22Rv1 (cell line): ENCODE measurements at regions not wholly inside any gene's neighbourhood (a gene's known extent, or its start where the extent isn't known, plus 50 kb on each side); places are given as distances from the start of the nearest gene placed in this dataset.
"Not testable (repeated sequence)": the region's sequence is repeated elsewhere in the genome, so short reads cannot be mapped to it uniquely, and the experiment has no call there.

Experiments
- CTCF ChIP-seq: fragments of 450-650 bp; IDR thresholded peaks from 2 replicates; pipeline ENCODE4 v1.5.1; 2017; ENCODE audit warnings: mild to moderate bottlenecking
- ZFX ChIP-seq: fragments of 450-650 bp; IDR thresholded peaks from 2 replicates; pipeline ENCODE4 v1.6.1; 2017; ENCODE audit warnings: antibody characterized with exemption, borderline replicate concordance

GRCh38 chr3:107470496-107470895 is 52.3 kb upstream of the BBX start:
- not testable (repeated sequence) for TF ChIP-seq CTCF, ZFX
